Esophagus muscularis mucosa (tissue), 4 donors: ENCODE measurements at regions not wholly inside any gene's neighbourhood (a gene's known extent, or its start where the extent isn't known, plus 50 kb on each side); places are given as distances from the start of the nearest gene placed in this dataset.

ENCODE experiments used
- DNase-seq: peaks from one replicate; pipeline ENCODE4 v3.0.0-alpha.2; 2017; ENCODE audit errors: extremely low spot score
- H3K27ac ChIP-seq, 4 donors: fragments of 200-600 bp; sonication (generic); replicated peaks in 1 of 4; 1 replicate in 3 of 4; 2 replicates in 1 of 4; pipeline ENCODE4 v1.5.1; 2016 to 2019; ENCODE audit warnings: mild to moderate bottlenecking in 1 of 4
- H3K27me3 ChIP-seq, 4 donors: fragments of 200-600 bp; sonication (generic); one replicate each; pipeline versions ENCODE4 v1.5.1 to v1.6.0; 2016 to 2019
- H3K36me3 ChIP-seq, 4 donors: fragments of 200-600 bp; sonication (generic); one replicate each; pipeline ENCODE4 v1.5.1; 2016 to 2019
- H3K4me1 ChIP-seq, 4 donors: fragments of 200-600 bp; sonication (generic); one replicate each; pipeline ENCODE4 v1.5.1; 2016 to 2019
- H3K4me3 ChIP-seq, 4 donors: fragments of 200-600 bp; sonication (generic); 1 replicate in 2 of 4; 2 replicates in 2 of 4; pipeline ENCODE4 v1.5.1; 2016 to 2019; ENCODE audit warnings: mild to moderate bottlenecking in 4 of 4, moderate library complexity in 1 of 4
- H3K9me3 ChIP-seq, 4 donors: fragments of 200-600 bp; sonication (generic); 1 replicate in 3 of 4; 2 replicates in 1 of 4; pipeline ENCODE4 v1.5.1; 2016 to 2019
- CTCF ChIP-seq, 3 experiments: fragments of 200-600 bp in 2 of 3; fragments of 450-650 bp in 1 of 3; sonication (generic) in 2 of 3; IDR thresholded peaks; one replicate each; pipeline ENCODE4 v1.5.1; 2017 to 2019; ENCODE audit warnings: antibody characterized with exemption in 3 of 3, mild to moderate bottlenecking in 2 of 3, moderate library complexity in 1 of 3
- EP300 ChIP-seq: sonication (generic); formaldehyde crosslinking; IDR thresholded peaks from one replicate; pipeline ENCODE4 v1.6.1; 2017; ENCODE audit warnings: antibody characterized with exemption
- POLR2A ChIP-seq: fragments of 450-650 bp; IDR thresholded peaks from one replicate; pipeline ENCODE4 v1.6.1; 2017; ENCODE audit warnings: antibody characterized with exemption, moderate library complexity, mild to moderate bottlenecking, low read depth
- POLR2AphosphoS5 ChIP-seq, 2 donors: sonication (generic); formaldehyde crosslinking; IDR thresholded peaks; one replicate each; pipeline ENCODE4 v1.6.1; 2017; ENCODE audit warnings: antibody characterized with exemption in 2 of 2
- WGBS: methylation state at CpG from one replicate; pipeline ENCODE4 v1.1.5; 2018; 5-methylcytosine and 5-hydroxymethylcytosine counted together
- intact Hi-C: fragments of 100-400 bp; cut with DNase I; formaldehyde crosslinking; loops from one replicate; pipeline ENCODE4 v1.15.1; 2023

DNA sequence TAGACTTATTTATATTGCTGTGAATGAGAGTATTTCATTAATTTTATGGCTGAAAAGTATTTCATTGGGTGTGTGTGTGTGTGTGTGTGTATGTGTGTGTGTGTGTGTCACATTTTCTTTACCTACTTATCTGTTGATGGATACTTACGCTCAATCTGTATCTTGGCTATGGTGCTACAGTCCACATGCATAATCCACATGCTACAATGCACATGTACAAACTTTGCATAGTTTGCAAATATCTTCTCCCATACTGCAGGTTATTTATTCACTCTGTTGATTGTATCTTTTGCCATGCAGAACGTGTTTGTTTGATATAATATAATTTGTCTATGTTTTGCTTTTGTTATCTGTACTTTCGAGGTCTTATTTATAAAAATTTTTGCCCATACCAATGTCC is 167.8 kb downstream of the RAB28 start:
- H3K36me3 ChIP-seq = no peaks in the 10 kb centered on the region
- H3K4me3 ChIP-seq = no peak overlapping the region
- TF ChIP-seq POLR2AphosphoS5 (IDR thresholded peaks at IDR 0.05) (no peak), POLR2A (no peak), EP300 (no peak), CTCF (IDR thresholded peaks at IDR 0.05) (no peak)
- H3K4me1 ChIP-seq = no peaks in the 10 kb centered on the region
- intact Hi-C loops = no loop called here
- H3K27me3 ChIP-seq = no peaks in the 10 kb centered on the region
- H3K27ac ChIP-seq = no peak overlapping the region
- H3K9me3 ChIP-seq = no peaks in the 10 kb centered on the region
- WGBS = 95% methylated on average over 3 of the region's 3 CpGs
- DNase-seq = no peak

GRCh38 chr4:13313856-13314255 is 170.3 kb downstream of the RAB28 start:
- Histone ChIP-seq H3K9me3 (no peaks in the 10 kb centered on the region), H3K36me3 (no peaks in the 10 kb centered on the region), H3K4me1 (no peaks in the 10 kb centered on the region), H3K27me3 (no peaks in the 10 kb centered on the region), H3K27ac (no peak overlapping the region), H3K4me3 (no peak overlapping the region)
- TF ChIP-seq CTCF (IDR thresholded peaks at IDR 0.05) (no peak), POLR2AphosphoS5 (IDR thresholded peaks at IDR 0.05) (no peak), POLR2A (no peak), EP300 (no peak)
- DNase-seq = no peak
- intact Hi-C loops = no loop called here

DNA sequence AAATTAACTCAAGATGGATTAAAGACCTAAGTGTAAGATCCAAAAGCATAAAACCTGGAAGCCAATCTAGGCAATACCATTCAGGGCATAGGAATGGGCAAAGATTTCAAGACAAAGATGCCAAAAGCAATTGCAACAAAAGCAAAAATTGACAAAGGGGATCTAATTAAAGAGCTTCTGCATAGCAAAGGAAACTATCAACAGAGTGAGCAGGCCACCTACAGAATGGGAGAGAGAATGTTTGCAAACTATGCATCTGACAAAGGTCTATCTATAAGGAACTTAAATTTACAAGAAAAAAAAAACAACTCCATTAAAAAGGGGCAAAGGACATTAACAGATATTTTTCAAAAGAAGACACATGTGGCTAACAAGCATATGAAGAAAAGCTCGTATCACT is 171.9 kb downstream of the RAB28 start:
- 83% methylated on average over 1 of the region's 1 CpG for WGBS
- TF ChIP-seq CTCF (IDR thresholded peaks at IDR 0.05) = no peak
- no peak for TF ChIP-seq POLR2A
- no peak for TF ChIP-seq POLR2AphosphoS5 (IDR thresholded peaks at IDR 0.05)
- no peak for TF ChIP-seq EP300
- Histone ChIP-seq H3K27me3 (no peaks in the 10 kb centered on the region), H3K36me3 (no peaks in the 10 kb centered on the region), H3K27ac (no peak overlapping the region), H3K4me3 (no peak overlapping the region), H3K9me3 (no peaks in the 10 kb centered on the region), H3K4me1 (no peaks in the 10 kb centered on the region)
- DNase-seq = no peak
- intact Hi-C loops = no loop called here

- TF ChIP-seq POLR2AphosphoS5 (IDR thresholded peaks at IDR 0.05) = no peak
- no peak for TF ChIP-seq POLR2A
- no peak for TF ChIP-seq EP300
- Histone ChIP-seq H3K9me3 (no peaks in the 10 kb centered on the region), H3K27ac (no peak overlapping the region), H3K4me3 (no peak overlapping the region), H3K4me1 (no peaks in the 10 kb centered on the region), H3K36me3 (no peaks in the 10 kb centered on the region), H3K27me3 (no peaks in the 10 kb centered on the region)
- 71% methylated on average over 2 of the region's 2 CpGs for WGBS
- intact Hi-C loops = no loop called here
- DNase-seq = no peak
These were observed 174.4 kb downstream of the RAB28 start for GRCh38 chr4:13309751-13310150.

DNA sequence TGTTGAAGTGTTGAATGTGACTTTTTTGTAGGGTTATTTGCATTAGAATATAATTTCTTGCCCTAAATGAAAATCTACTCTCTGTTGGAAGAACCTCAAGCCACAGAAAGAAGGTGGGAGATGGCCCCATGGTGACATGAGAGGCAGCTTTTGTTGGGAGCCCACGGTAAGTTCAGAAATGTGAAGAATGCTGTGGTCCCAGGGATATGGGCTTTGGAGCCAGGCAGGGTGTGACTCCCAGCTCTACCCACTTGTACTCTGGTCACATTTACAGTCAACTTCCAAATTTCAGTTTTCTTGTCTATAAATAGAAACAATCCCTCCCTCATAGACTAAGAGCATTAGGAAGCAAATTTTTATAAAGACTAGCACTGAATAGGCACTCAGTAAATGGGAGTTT is 177.8 kb downstream of the RAB28 start:
- Histone ChIP-seq H3K27me3 (no peaks in the 10 kb centered on the region), H3K4me3 (no peak overlapping the region), H3K9me3 (no peaks in the 10 kb centered on the region), H3K36me3 (no peaks in the 10 kb centered on the region), H3K27ac (no peak overlapping the region), H3K4me1 (no peaks in the 10 kb centered on the region)
- WGBS = 73% methylated on average over 1 of the region's 1 CpG
- no peak for DNase-seq
- no peak for TF ChIP-seq POLR2A
- intact Hi-C loops = no loop called here

DNA sequence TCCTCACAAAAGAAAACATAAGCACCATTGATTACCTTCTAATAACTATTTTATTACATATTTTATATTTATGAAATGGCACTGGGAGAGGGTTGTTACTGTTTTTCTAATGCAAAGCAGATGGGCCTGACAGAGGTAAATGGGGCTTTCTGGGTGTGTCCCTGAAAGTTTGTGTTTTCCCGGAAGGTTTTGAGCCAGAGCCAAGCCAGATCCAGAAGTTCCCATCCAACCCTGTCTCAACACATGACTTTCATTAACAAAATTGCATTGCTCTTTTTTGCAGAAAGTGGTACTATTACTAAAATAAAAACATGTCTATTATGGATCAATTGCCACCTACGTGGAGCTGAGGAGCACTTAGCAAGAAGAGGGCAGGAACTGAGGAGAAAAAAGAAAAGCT is 181.3 kb downstream of the RAB28 start:
- TF ChIP-seq POLR2AphosphoS5 (IDR thresholded peaks at IDR 0.05) = no peak
- no peak for TF ChIP-seq CTCF (IDR thresholded peaks at IDR 0.05)
- TF ChIP-seq EP300 = no peak
- TF ChIP-seq POLR2A = no peak
- Histone ChIP-seq H3K36me3 (no peaks in the 10 kb centered on the region), H3K27ac (no peak overlapping the region), H3K9me3 (peaks cover 0 to 4% (median 0%) of the 10 kb centered on the region in 4 donors), H3K4me1 (peaks cover 0 to 13% (median 3%) of the 10 kb centered on the region in 4 donors), H3K27me3 (no peaks in the 10 kb centered on the region), H3K4me3 (no peak overlapping the region)
- intact Hi-C loops = no loop called here
- no peak for DNase-seq
- WGBS = 77% methylated on average over 2 of the region's 2 CpGs
